Uterus (tissue), 2 donors: ENCODE measurements at regions not wholly inside any gene's neighbourhood (a gene's known extent, or its start where the extent isn't known, plus 50 kb on each side); places are given as distances from the start of the nearest gene placed in this dataset.

Experiments used
- CTCF ChIP-seq, 4 experiments: fragments of 200-600 bp in 2 of 4; fragments of 450-650 bp in 2 of 4; sonication (generic) in 2 of 4; IDR thresholded peaks; one replicate each; pipeline ENCODE4 v1.5.1; 2016 to 2019; ENCODE audit warnings: antibody characterized with exemption in 4 of 4, mild to moderate bottlenecking in 2 of 4, moderate library complexity in 1 of 4
- POLR2A ChIP-seq, 2 donors: fragments of 450-650 bp; IDR thresholded peaks; one replicate each; pipeline ENCODE4 v1.6.1; 2016; ENCODE audit warnings: antibody characterized with exemption in 2 of 2, mild to moderate bottlenecking in 1 of 2, moderate library complexity in 1 of 2

GRCh38 chr9:129390541-129390940 lies 212.5 kb upstream of the IER5L start:
- TF ChIP-seq POLR2A (IDR thresholded peaks at IDR 0.05) (no peak), CTCF (IDR thresholded peaks at IDR 0.05) (no peak)
